WTC11 (cell line): ENCODE measurements at regions not wholly inside any gene's neighbourhood (a gene's known extent, or its start where the extent isn't known, plus 50 kb on each side); places are given as distances from the start of the nearest gene placed in this dataset.

ENCODE experiments used
- ATAC-seq: fragments of 200-7000 bp; cut with Tn5 transposase; 2 replicates; pipeline ENCODE4 v1.10.0; 2021; ENCODE audit warnings: mild to moderate bottlenecking, moderate library complexity
- CTCF ChIA-PET: fragments of 300-600 bp; sonication (Branson Sonifier 250); formaldehyde crosslinking; loops from one replicate; lab custom pipeline; 2021; ENCODE audit warnings: antibody characterized with exemption; lab: Charles Lee
- POLR2A ChIA-PET: fragments of 350-600 bp; sonication (Branson Sonifier 250); formaldehyde crosslinking; loops from one replicate; lab custom pipeline; 2021; ENCODE audit warnings: antibody characterized with exemption; lab: Charles Lee
- DNase-seq: peaks from one replicate; pipeline ENCODE4 v3.0.0; 2021; ENCODE audit warnings: low spot score
- H3K27ac Mint-ChIP-seq: 2 replicates; pipeline ENCODE4 v1.8.0; 2021; ENCODE audit warnings: mixed read lengths
- H3K27me3 Mint-ChIP-seq: 2 replicates; pipeline ENCODE4 v1.8.0; 2021; ENCODE audit warnings: low read depth, mild to moderate bottlenecking, moderate library complexity, mixed read lengths
- H3K36me3 Mint-ChIP-seq: 2 replicates; pipeline ENCODE4 v1.8.0; 2021; ENCODE audit warnings: mixed read lengths
- H3K4me1 Mint-ChIP-seq: 2 replicates; pipeline ENCODE4 v1.8.0; 2022; ENCODE audit warnings: mixed read lengths
- H3K4me3 Mint-ChIP-seq: 2 replicates; pipeline ENCODE4 v1.8.0; 2021; ENCODE audit warnings: mild to moderate bottlenecking, moderate library complexity, mixed read lengths
- H3K9me3 Mint-ChIP-seq: 2 replicates; pipeline ENCODE4 v1.8.0; 2021; ENCODE audit warnings: mixed read lengths
- CREM ChIP-seq: sonication (generic); formaldehyde crosslinking; IDR thresholded peaks from 2 replicates; pipeline ENCODE4 v1.8.1; 2022; ENCODE audit warnings: mild to moderate bottlenecking, missing genetic modification reagents, moderate library complexity
- ETV6 ChIP-seq: sonication (generic); formaldehyde crosslinking; IDR thresholded peaks from 2 replicates; pipeline ENCODE4 v1.8.1; 2022; ENCODE audit warnings: mild to moderate bottlenecking, missing genetic modification reagents
- KAT7 ChIP-seq: sonication (generic); formaldehyde crosslinking; IDR thresholded peaks from 2 replicates; pipeline ENCODE4 v1.8.1; 2023; ENCODE audit warnings: missing genetic modification reagents, mild to moderate bottlenecking, borderline replicate concordance
- NFATC4 ChIP-seq: fragments of 250-450 bp; sonication (Bioruptor Pico); IDR thresholded peaks from 2 replicates; pipeline ENCODE4 v1.9.0; 2021; ENCODE audit warnings: mild to moderate bottlenecking
- NFE2L1 ChIP-seq: sonication (generic); formaldehyde crosslinking; IDR thresholded peaks from 2 replicates; pipeline ENCODE4 v1.8.1; 2023; ENCODE audit warnings: missing genetic modification reagents
- NFYB ChIP-seq: sonication (generic); formaldehyde crosslinking; conservative IDR thresholded peaks from 2 replicates; pipeline ENCODE4 v1.8.0; 2022; ENCODE audit warnings: low read depth, missing genetic modification reagents
- NR2C2 ChIP-seq: sonication (generic); formaldehyde crosslinking; IDR thresholded peaks from 2 replicates; pipeline ENCODE4 v1.8.0; 2022; ENCODE audit warnings: mild to moderate bottlenecking, missing genetic modification reagents
- NR3C1 ChIP-seq: sonication (generic); formaldehyde crosslinking; conservative IDR thresholded peaks from 2 replicates; pipeline ENCODE4 v1.8.1; 2023; ENCODE audit warnings: low read depth, mild to moderate bottlenecking, missing genetic modification reagents
- OVOL2 ChIP-seq: fragments of 250-450 bp; sonication (Bioruptor Pico); IDR thresholded peaks from 2 replicates; pipeline ENCODE4 v1.9.0; 2021; ENCODE audit warnings: mild to moderate bottlenecking, borderline replicate concordance
- SMAD4 ChIP-seq: sonication (generic); formaldehyde crosslinking; IDR thresholded peaks from 2 replicates; pipeline ENCODE4 v1.8.0; 2022; ENCODE audit warnings: mild to moderate bottlenecking, missing genetic modification reagents
- SOX15 ChIP-seq: fragments of 250-450 bp; sonication (Bioruptor Pico); IDR thresholded peaks from 2 replicates; pipeline ENCODE4 v1.9.0; 2021; ENCODE audit warnings: mild to moderate bottlenecking
- SP1 ChIP-seq: sonication (generic); formaldehyde crosslinking; conservative IDR thresholded peaks from 2 replicates; pipeline ENCODE4 v1.8.1; 2022; ENCODE audit warnings: missing genetic modification reagents
- TCF7 ChIP-seq: sonication (generic); formaldehyde crosslinking; IDR thresholded peaks from 2 replicates; pipeline ENCODE4 v1.8.0; 2022; ENCODE audit warnings: mild to moderate bottlenecking, low read depth, missing genetic modification reagents, moderate library complexity
- TEAD4 ChIP-seq: sonication (generic); formaldehyde crosslinking; IDR thresholded peaks from 2 replicates; pipeline ENCODE4 v1.8.0; 2022; ENCODE audit warnings: mild to moderate bottlenecking, missing genetic modification reagents
- ZNF121 ChIP-seq: sonication (generic); formaldehyde crosslinking; IDR thresholded peaks from 2 replicates; pipeline ENCODE4 v1.8.0; 2023; ENCODE audit warnings: missing genetic modification reagents
- ZNF138 ChIP-seq: sonication (generic); formaldehyde crosslinking; conservative IDR thresholded peaks from 2 replicates; pipeline ENCODE4 v1.8.1; 2022; ENCODE audit warnings: mild to moderate bottlenecking, moderate library complexity, missing genetic modification reagents
- ZNF219 ChIP-seq: sonication (generic); formaldehyde crosslinking; IDR thresholded peaks from 2 replicates; pipeline ENCODE4 v1.8.0; 2023; ENCODE audit warnings: missing genetic modification reagents, mild to moderate bottlenecking, borderline replicate concordance
- TF ChIP-seq, protein P1 (sequence below): sonication (generic); formaldehyde crosslinking; IDR thresholded peaks from 2 replicates; pipeline ENCODE4 v1.8.1; 2023; ENCODE audit warnings: mild to moderate bottlenecking, moderate library complexity, missing genetic modification reagents
- TF ChIP-seq, protein P2 (sequence below): sonication (generic); formaldehyde crosslinking; IDR thresholded peaks from 2 replicates; pipeline ENCODE4 v1.8.0; 2022; ENCODE audit warnings: mild to moderate bottlenecking, missing genetic modification reagents
- TF ChIP-seq, protein P3 (sequence below): sonication (generic); formaldehyde crosslinking; IDR thresholded peaks from 2 replicates; pipeline ENCODE4 v1.8.1; 2023; ENCODE audit warnings: mild to moderate bottlenecking, missing genetic modification reagents, moderate library complexity
- TF ChIP-seq, protein P4 (sequence below): sonication (generic); formaldehyde crosslinking; IDR thresholded peaks from 2 replicates; pipeline ENCODE4 v1.8.0; 2022; ENCODE audit warnings: mild to moderate bottlenecking, missing genetic modification reagents
- TF ChIP-seq, protein P5 (sequence below): sonication (generic); formaldehyde crosslinking; IDR thresholded peaks from 2 replicates; pipeline ENCODE4 v1.8.1; 2022; ENCODE audit warnings: missing genetic modification reagents, borderline replicate concordance
- TF ChIP-seq, protein P6 (sequence below): sonication (generic); formaldehyde crosslinking; IDR thresholded peaks from 2 replicates; pipeline ENCODE4 v1.8.0; 2023; ENCODE audit warnings: missing genetic modification reagents
- TF ChIP-seq, protein P7 (sequence below): sonication (generic); formaldehyde crosslinking; IDR thresholded peaks from 2 replicates; pipeline ENCODE4 v1.8.0; 2022; ENCODE audit warnings: mild to moderate bottlenecking, missing genetic modification reagents

DNA sequence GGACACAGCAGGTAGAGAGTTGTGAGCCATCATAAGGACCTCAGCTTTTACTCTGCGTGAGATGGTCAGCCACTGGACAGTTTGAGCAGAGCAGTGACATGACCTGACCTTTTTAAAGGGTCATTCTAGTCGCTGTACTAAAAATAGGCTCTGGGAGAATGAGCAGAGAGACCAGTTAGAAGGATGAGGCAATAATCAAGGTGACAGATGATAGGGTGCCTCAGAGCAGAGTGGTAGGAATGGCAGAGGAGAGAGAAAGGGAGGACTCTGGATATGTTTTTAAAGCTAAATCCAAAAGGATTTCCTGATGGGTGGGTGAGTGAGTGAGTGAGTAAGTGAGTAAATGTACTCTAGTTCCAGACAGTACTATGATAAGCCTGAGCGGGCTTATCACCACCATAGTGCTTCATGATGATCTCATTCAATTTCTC is 83.6 kb upstream of the ARHGAP5 start:
- Mint-ChIP-seq H3K4me3 (no peak overlapping the region), H3K27ac (no peak overlapping the region), H3K4me1 (peaks cover 19% of the 10 kb centered on the region), H3K36me3 (no peaks in the 10 kb centered on the region), H3K9me3 (peaks cover 12% of the 10 kb centered on the region), H3K27me3 (no peaks in the 10 kb centered on the region)
- ChIA-PET POLR2A (no interaction called here), CTCF (no interaction called here)
- TF ChIP-seq ZNF121 (CRISPR knock-in tag) (no peak), SP1 (CRISPR knock-in tag) (no peak), SMAD4 (CRISPR knock-in tag) (no peak), ETV6 (CRISPR knock-in tag) (no peak), NFATC4 (CRISPR knock-in tag) (no peak), CREM (no peak), TEAD4 (no peak), NR3C1 (CRISPR knock-in tag) (no peak), KAT7 (CRISPR knock-in tag) (no peak), SOX15 (no peak), ZNF138 (CRISPR knock-in tag) (no peak), OVOL2 (no peak), ZNF219 (CRISPR knock-in tag) (no peak), TCF7 (no peak)
- TF ChIP-seq, protein P1, sequence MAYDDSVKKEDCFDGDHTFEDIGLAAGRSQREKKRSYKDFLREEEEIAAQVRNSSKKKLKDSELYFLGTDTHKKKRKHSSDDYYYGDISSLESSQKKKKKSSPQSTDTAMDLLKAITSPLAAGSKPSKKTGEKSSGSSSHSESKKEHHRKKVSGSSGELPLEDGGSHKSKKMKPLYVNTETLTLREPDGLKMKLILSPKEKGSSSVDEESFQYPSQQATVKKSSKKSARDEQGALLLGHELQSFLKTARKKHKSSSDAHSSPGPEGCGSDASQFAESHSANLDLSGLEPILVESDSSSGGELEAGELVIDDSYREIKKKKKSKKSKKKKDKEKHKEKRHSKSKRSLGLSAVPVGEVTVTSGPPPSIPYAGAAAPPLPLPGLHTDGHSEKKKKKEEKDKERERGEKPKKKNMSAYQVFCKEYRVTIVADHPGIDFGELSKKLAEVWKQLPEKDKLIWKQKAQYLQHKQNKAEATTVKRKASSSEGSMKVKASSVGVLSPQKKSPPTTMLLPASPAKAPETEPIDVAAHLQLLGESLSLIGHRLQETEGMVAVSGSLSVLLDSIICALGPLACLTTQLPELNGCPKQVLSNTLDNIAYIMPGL (CRISPR knock-in tag) = no peak
- TF ChIP-seq, protein P2, sequence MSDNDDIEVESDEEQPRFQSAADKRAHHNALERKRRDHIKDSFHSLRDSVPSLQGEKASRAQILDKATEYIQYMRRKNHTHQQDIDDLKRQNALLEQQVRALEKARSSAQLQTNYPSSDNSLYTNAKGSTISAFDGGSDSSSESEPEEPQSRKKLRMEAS (CRISPR knock-in tag) = no peak
- TF ChIP-seq, protein P3, sequence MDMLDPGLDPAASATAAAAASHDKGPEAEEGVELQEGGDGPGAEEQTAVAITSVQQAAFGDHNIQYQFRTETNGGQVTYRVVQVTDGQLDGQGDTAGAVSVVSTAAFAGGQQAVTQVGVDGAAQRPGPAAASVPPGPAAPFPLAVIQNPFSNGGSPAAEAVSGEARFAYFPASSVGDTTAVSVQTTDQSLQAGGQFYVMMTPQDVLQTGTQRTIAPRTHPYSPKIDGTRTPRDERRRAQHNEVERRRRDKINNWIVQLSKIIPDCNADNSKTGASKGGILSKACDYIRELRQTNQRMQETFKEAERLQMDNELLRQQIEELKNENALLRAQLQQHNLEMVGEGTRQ (CRISPR knock-in tag) = no peak
- TF ChIP-seq, protein P4, sequence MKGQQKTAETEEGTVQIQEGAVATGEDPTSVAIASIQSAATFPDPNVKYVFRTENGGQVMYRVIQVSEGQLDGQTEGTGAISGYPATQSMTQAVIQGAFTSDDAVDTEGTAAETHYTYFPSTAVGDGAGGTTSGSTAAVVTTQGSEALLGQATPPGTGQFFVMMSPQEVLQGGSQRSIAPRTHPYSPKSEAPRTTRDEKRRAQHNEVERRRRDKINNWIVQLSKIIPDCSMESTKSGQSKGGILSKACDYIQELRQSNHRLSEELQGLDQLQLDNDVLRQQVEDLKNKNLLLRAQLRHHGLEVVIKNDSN (CRISPR knock-in tag) = no peak
- TF ChIP-seq, protein P5, sequence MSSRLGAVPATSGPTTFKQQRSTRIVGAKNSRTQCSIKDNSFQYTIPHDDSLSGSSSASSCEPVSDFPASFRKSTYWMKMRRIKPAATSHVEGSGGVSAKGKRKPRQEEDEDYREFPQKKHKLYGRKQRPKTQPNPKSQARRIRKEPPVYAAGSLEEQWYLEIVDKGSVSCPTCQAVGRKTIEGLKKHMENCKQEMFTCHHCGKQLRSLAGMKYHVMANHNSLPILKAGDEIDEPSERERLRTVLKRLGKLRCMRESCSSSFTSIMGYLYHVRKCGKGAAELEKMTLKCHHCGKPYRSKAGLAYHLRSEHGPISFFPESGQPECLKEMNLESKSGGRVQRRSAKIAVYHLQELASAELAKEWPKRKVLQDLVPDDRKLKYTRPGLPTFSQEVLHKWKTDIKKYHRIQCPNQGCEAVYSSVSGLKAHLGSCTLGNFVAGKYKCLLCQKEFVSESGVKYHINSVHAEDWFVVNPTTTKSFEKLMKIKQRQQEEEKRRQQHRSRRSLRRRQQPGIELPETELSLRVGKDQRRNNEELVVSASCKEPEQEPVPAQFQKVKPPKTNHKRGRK = no peak
- DNase-seq (no peak), ATAC-seq (no peak)

DNA sequence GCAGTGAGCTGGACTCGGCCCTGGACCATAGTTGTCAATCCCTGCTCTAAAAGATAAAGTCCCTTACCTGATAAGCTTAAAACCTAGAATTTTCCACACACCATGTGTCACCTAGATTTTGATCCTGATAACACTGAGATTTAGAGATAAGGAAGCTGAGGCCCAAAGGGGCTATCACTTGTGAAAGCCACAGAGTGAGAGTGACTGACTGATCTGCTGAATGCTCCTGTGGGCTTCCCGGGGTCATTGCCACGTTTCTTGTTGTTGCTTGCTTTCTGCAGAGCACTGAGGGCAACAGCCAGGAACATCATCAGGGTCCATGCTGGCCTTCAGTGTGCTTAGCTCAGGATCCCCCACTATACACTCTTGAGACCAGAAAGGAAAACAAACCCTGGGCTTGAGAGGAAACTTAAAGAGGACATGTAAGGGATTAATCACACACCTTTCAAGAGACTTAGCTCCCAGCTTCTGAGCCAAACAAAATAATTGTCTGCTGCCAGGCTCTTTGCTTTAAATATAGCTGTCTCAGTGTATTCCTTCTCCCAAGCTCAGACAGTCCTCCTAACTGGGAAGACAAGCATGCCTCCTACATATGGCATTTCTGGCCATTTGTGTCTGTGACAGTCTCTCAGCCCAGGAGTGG is 82.6 kb upstream of the ARHGAP5 start:
- Mint-ChIP-seq H3K4me1 (peaks cover 19% of the 10 kb centered on the region), H3K36me3 (no peaks in the 10 kb centered on the region), H3K9me3 (peaks cover 12% of the 10 kb centered on the region), H3K27me3 (no peaks in the 10 kb centered on the region), H3K4me3 (no peak overlapping the region), H3K27ac (no peak overlapping the region)
- no peak for DNase-seq
- ATAC-seq = no peak
- ChIA-PET CTCF (interaction anchor here (0.9 kb wide), 1 partner anchor 484 kb away, joined by 3 read pairs; no protein-coding TSS in a partner anchor), POLR2A (interaction anchor here (0.6 kb wide), 1 partner anchor 438 kb away, joined by 3 read pairs; no protein-coding TSS in a partner anchor)
- TF ChIP-seq NR2C2 (CRISPR knock-in tag) (no peak), NFE2L1 (CRISPR knock-in tag) (no peak), NFYB (CRISPR knock-in tag) (no peak)
- TF ChIP-seq, protein P6, sequence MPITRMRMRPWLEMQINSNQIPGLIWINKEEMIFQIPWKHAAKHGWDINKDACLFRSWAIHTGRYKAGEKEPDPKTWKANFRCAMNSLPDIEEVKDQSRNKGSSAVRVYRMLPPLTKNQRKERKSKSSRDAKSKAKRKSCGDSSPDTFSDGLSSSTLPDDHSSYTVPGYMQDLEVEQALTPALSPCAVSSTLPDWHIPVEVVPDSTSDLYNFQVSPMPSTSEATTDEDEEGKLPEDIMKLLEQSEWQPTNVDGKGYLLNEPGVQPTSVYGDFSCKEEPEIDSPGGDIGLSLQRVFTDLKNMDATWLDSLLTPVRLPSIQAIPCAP (CRISPR knock-in tag) = no peak
- TF ChIP-seq, protein P3 (CRISPR knock-in tag) = no peak
- TF ChIP-seq, protein P1 (CRISPR knock-in tag) = no peak
- TF ChIP-seq, protein P5 = no peak
- TF ChIP-seq, protein P7, sequence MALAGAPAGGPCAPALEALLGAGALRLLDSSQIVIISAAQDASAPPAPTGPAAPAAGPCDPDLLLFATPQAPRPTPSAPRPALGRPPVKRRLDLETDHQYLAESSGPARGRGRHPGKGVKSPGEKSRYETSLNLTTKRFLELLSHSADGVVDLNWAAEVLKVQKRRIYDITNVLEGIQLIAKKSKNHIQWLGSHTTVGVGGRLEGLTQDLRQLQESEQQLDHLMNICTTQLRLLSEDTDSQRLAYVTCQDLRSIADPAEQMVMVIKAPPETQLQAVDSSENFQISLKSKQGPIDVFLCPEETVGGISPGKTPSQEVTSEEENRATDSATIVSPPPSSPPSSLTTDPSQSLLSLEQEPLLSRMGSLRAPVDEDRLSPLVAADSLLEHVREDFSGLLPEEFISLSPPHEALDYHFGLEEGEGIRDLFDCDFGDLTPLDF (CRISPR knock-in tag) = no peak
